ENCODE measurements at regions not wholly inside any gene's neighbourhood (a gene's known extent, or its start where the extent isn't known, plus 50 kb on each side); places are given as distances from the start of the nearest gene placed in this dataset.

DNA sequence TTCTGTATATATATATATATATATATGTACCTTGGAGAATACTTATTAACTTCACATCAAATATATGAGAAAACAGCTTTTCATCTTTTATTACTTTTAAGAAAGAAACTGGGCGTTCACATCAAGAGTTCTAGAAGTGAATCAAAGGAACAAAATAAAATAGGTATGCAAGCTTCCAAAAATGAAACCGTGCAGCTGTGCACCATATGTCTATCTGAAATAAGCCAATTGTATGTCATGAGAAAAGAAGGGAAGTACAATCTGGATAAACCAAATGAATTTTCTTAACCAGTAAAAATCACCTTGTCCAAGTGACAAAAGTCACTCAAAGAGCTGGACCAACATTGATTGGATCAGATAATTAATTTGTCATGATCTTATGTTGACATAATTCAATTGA is 405.4 kb upstream of the TECRL start:
- TF ChIP-seq, protein P1, sequence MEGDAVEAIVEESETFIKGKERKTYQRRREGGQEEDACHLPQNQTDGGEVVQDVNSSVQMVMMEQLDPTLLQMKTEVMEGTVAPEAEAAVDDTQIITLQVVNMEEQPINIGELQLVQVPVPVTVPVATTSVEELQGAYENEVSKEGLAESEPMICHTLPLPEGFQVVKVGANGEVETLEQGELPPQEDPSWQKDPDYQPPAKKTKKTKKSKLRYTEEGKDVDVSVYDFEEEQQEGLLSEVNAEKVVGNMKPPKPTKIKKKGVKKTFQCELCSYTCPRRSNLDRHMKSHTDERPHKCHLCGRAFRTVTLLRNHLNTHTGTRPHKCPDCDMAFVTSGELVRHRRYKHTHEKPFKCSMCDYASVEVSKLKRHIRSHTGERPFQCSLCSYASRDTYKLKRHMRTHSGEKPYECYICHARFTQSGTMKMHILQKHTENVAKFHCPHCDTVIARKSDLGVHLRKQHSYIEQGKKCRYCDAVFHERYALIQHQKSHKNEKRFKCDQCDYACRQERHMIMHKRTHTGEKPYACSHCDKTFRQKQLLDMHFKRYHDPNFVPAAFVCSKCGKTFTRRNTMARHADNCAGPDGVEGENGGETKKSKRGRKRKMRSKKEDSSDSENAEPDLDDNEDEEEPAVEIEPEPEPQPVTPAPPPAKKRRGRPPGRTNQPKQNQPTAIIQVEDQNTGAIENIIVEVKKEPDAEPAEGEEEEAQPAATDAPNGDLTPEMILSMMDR (IDR thresholded peaks at IDR 0.05) = no peak
- TF ChIP-seq POLR2A (IDR thresholded peaks at IDR 0.05) = no peak
- TF ChIP-seq EP300 (IDR thresholded peaks at IDR 0.05; ENCODE audit: low read depth) = no peak

Data from transverse colon (tissue), 3 donors.